Pancreas (tissue), 10 donors: ENCODE measurements at regions not wholly inside any gene's neighbourhood (a gene's known extent, or its start where the extent isn't known, plus 50 kb on each side); places are given as distances from the start of the nearest gene placed in this dataset.

ENCODE experiments used
- ATAC-seq, 4 donors: fragments of 200-7000 bp; cut with Tn5 transposase; one replicate each; pipeline versions ENCODE4 v1.8.0 to v1.9.1; 2020; ENCODE audit warnings: mild to moderate bottlenecking in 4 of 4, moderate library complexity in 4 of 4
- DNase-seq, 6 donors: peaks; one replicate each; pipeline ENCODE4 v3.0.0-alpha.2; 2020
- FAIRE-seq: peaks from 2 replicates; lab custom pipeline; 2012; peaks lifted over from hg19 to GRCh38; lab: Jason Lieb, UNC
- H3K27ac ChIP-seq, 4 donors: fragments of 200-600 bp; sonication (generic); 1 replicate in 3 of 4; 2 replicates in 1 of 4; pipeline versions ENCODE4 v1.5.0 to v1.8.0; 2020
- H3K27me3 ChIP-seq, 4 donors: fragments of 200-600 bp; one replicate each; pipeline ENCODE4 v1.8.0; 2021
- H3K36me3 ChIP-seq, 3 donors: fragments of 200-600 bp; sonication (generic) in 1 of 3; one replicate each; pipeline versions ENCODE4 v1.5.0 to v1.8.0; 2020 to 2021
- H3K4me1 ChIP-seq, 3 donors: fragments of 200-600 bp; one replicate each; pipeline ENCODE4 v1.8.0; 2021
- H3K4me3 ChIP-seq, 4 donors: fragments of 200-600 bp; sonication (generic) in 2 of 4; one replicate each; pipeline versions ENCODE4 v1.5.0 to v1.8.0; 2020 to 2021
- H3K9me3 ChIP-seq, 4 donors: fragments of 200-600 bp; one replicate each; pipeline ENCODE4 v1.8.0; 2021
- WGBS, 2 donors: extraction: QIAGEN DNeasy Blood & Tissue Kit; methylation state at CpG; one replicate each; pipeline ENCODE4 v1.1.7; 2013; 5-methylcytosine and 5-hydroxymethylcytosine counted together
- intact Hi-C, 3 donors: fragments of 100-400 bp; cut with DNase I; formaldehyde crosslinking; loops; one replicate each; pipeline versions ENCODE4 v1.11.1 to v1.14.2; 2022
- TF ChIP-seq, protein P1 (sequence below), 4 donors: fragments of 200-600 bp; sonication (generic) in 3 of 4; IDR thresholded peaks; one replicate each; pipeline versions ENCODE4 v1.5.0 to v1.8.0; 2021; ENCODE audit warnings: antibody characterized with exemption in 4 of 4
- donor health status: healthy with polysubstance abuse.
- donor health status: DM: no; HTN: no; CAD: no; lungs with moderate emphysema.
- donor health status: DM: no; HTN: no; CAD: no.
- donor health status: control.
- donor health status: control.
- donor health status: Bipolar disorder and iron deficiency.
- donor health status: DM: yes; HTN: yes; CAD: no.
- donor health status: DM: no; HTN: no; CAD: no.
- donor health status: DM: no; HTN: no; CAD: no.
- donor health status: DM: yes; HTN: yes; CAD: no.

DNA sequence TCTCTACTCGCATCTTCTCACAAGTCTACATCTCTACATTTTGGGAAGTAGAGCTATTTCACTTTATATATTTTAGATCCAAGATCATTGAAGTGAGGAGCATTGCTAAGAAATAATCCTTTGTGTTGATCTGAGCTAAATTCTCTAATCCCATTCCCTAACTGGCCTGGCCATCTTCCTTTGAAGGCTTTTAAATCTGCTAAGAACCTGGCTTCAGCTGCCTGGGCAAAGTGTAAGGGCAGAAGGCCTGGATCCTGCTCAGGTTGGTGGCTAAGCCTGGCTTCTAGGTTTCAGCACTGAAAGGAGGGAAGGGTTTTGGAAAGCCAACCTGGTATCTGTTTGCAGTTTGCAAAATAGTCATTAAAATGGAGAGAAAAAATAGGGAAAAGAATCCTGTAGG, 167.6 kb downstream of the BRINP2 start:
- no peak for FAIRE-seq
- Histone ChIP-seq H3K36me3 (no peaks in the 10 kb centered on the region), H3K9me3 (no peaks in the 10 kb centered on the region), H3K27me3 (no peaks in the 10 kb centered on the region), H3K27ac (no peak overlapping the region), H3K4me3 (no peak overlapping the region), H3K4me1 (no peaks in the 10 kb centered on the region)
- WGBS, 2 donors = 73 to 89% methylated on average over 1 of the region's 1 CpG
- intact Hi-C loops = no loop called here
- ATAC-seq = no peak
- TF ChIP-seq, protein P1, sequence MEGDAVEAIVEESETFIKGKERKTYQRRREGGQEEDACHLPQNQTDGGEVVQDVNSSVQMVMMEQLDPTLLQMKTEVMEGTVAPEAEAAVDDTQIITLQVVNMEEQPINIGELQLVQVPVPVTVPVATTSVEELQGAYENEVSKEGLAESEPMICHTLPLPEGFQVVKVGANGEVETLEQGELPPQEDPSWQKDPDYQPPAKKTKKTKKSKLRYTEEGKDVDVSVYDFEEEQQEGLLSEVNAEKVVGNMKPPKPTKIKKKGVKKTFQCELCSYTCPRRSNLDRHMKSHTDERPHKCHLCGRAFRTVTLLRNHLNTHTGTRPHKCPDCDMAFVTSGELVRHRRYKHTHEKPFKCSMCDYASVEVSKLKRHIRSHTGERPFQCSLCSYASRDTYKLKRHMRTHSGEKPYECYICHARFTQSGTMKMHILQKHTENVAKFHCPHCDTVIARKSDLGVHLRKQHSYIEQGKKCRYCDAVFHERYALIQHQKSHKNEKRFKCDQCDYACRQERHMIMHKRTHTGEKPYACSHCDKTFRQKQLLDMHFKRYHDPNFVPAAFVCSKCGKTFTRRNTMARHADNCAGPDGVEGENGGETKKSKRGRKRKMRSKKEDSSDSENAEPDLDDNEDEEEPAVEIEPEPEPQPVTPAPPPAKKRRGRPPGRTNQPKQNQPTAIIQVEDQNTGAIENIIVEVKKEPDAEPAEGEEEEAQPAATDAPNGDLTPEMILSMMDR (IDR thresholded peaks at IDR 0.05) = no peak
- no peak for DNase-seq

DNA sequence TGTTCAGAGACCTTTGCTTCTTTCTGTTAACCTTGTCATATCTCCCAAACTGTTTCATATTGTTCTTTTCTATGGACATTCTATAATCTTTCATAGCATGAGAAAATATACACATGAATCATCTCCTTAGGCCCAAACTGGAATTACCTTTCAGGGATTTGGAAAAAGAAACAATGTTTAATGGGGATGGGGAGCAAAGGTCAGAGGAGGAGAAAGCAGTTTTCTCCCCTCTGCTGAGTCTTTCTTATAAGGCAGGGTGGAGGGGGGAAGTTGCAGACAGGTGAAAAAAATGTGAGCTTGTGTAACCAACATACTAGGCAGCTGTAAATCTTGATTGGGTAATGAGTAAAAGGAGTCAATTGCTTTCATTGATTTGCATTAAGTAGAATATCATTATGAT, 164.1 kb downstream of the BRINP2 start:
- Histone ChIP-seq H3K27me3 (no peaks in the 10 kb centered on the region), H3K27ac (no peak overlapping the region), H3K4me3 (no peak overlapping the region), H3K9me3 (no peaks in the 10 kb centered on the region), H3K4me1 (no peaks in the 10 kb centered on the region), H3K36me3 (no peaks in the 10 kb centered on the region)
- intact Hi-C loops = no loop called here
- ATAC-seq (no peak), DNase-seq (no peak), FAIRE-seq (no peak)
- TF ChIP-seq, protein P1 (IDR thresholded peaks at IDR 0.05) = no peak

DNA sequence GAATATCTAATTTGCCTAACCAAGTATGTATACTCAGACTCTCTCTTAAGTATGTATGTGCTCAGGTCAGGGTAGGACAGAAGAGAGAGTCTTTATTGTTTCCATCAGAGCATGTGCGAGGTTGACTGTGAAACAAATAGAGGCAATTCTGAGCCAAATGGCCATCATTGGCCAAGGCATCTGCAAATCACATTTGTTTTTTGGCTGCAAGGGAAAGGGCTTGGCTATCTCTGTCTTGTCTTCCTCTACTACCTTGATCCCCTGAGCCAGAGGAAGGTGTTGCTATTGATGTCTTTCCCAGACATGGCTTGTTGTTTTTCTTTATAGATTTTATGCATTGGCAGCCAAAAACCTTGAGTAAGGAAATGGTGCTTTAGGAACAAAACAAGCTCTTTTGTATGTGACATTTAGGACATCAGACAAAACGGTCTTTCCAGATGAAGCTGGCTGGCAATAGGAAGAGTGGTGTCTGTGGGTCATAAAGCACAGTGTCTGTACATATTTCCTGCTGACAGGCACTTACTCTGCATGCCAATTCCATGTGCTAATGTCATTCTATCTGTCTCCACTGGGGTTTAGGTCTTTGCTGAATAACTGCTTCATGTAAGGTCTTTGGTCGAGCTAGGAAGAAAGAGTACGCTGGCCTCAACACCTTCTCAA, 163.3 kb downstream of the BRINP2 start:
- TF ChIP-seq, protein P1 (IDR thresholded peaks at IDR 0.05) = peak in 1 of 4 donors; percentile 16
- intact Hi-C loops = no loop called here
- H3K4me1 ChIP-seq = no peaks in the 10 kb centered on the region
- no peak overlapping the region for H3K4me3 ChIP-seq
- H3K27me3 ChIP-seq = no peaks in the 10 kb centered on the region
- WGBS, 2 donors = 81 to 83% methylated on average over 4 of the region's 4 CpGs
- H3K9me3 ChIP-seq = no peaks in the 10 kb centered on the region
- H3K27ac ChIP-seq = no peak overlapping the region
- no peak for FAIRE-seq
- peak in 1 of 4 donors; percentile 21 for ATAC-seq
- no peak for DNase-seq
- H3K36me3 ChIP-seq = no peaks in the 10 kb centered on the region
